HCT116 (cell line): ENCODE measurements at regions not wholly inside any gene's neighbourhood (a gene's known extent, or its start where the extent isn't known, plus 50 kb on each side); places are given as distances from the start of the nearest gene placed in this dataset.

Experiments used
- ATF3 ChIP-seq: IDR thresholded peaks from 2 replicates; pipeline ENCODE4 v1.6.1; 2012
- CTCF ChIP-seq, 3 experiments: fragments of 200-600 bp in 1 of 3; sonication (generic) in 1 of 3; IDR thresholded peaks in 2 of 3; conservative IDR thresholded peaks in 1 of 3; 2 replicates each; pipeline ENCODE4 v1.5.1; 2012 to 2017; ENCODE audit warnings: low read depth in 2 of 3, low read length in 2 of 3, antibody characterized with exemption in 1 of 3, borderline replicate concordance in 1 of 3, control low read depth in 1 of 3, mild to moderate bottlenecking in 1 of 3, mixed read lengths in 1 of 3, mixed run types in 1 of 3, moderate library complexity in 1 of 3; ENCODE audit not compliant: insufficient read depth in 1 of 3
- EGR1 ChIP-seq: IDR thresholded peaks from 2 replicates; pipeline ENCODE4 v1.6.1; 2012; ENCODE audit warnings: low read depth
- EZH2 ChIP-seq: fragments of 200-600 bp; sonication (generic); IDR thresholded peaks from 2 replicates; pipeline ENCODE4 v1.6.1; 2017; ENCODE audit warnings: antibody characterized with exemption, mixed run types
- EZH2phosphoT487 ChIP-seq: fragments of 200-600 bp; IDR thresholded peaks from 2 replicates; pipeline ENCODE4 v1.6.1; 2018; ENCODE audit warnings: antibody characterized with exemption, borderline replicate concordance
- JUND ChIP-seq: IDR thresholded peaks from 2 replicates; pipeline ENCODE4 v1.6.1; 2012
- MAX ChIP-seq: IDR thresholded peaks from 2 replicates; pipeline ENCODE4 v1.6.1; 2012
- POLR2A ChIP-seq: IDR thresholded peaks from 2 replicates; pipeline ENCODE4 v1.7.0; 2011; ENCODE audit warnings: borderline replicate concordance; ENCODE audit not compliant: insufficient read depth, insufficient read length; ENCODE audit errors: extremely low read depth
- POLR2AphosphoS5 ChIP-seq: IDR thresholded peaks from 2 replicates; pipeline ENCODE4 v1.6.1; 2011; ENCODE audit warnings: mild to moderate bottlenecking, low read depth, low read length, moderate library complexity
- SRF ChIP-seq: IDR thresholded peaks from 2 replicates; pipeline ENCODE4 v1.6.1; 2012; ENCODE audit warnings: low read depth
- YY1 ChIP-seq: IDR thresholded peaks from 2 replicates; pipeline ENCODE4 v1.6.1; 2011; ENCODE audit warnings: low read length, low read depth, moderate library complexity, mild to moderate bottlenecking; ENCODE audit not compliant: insufficient replicate concordance; ENCODE audit errors: extremely low read depth
- ZFX ChIP-seq: fragments of 450-650 bp; IDR thresholded peaks from 2 replicates; pipeline ENCODE4 v1.6.1; 2017
- ZNF274 ChIP-seq: fragments of 200-500 bp; sonication (Bioruptor generic); IDR thresholded peaks from 2 replicates; pipeline ENCODE4 v1.6.1; 2014; ENCODE audit warnings: mild to moderate bottlenecking, low read depth, low read length, inconsistent platforms
- TF ChIP-seq, protein P1 (sequence below): IDR thresholded peaks from 2 replicates; pipeline ENCODE4 v1.6.1; 2012; ENCODE audit warnings: low read depth

GRCh38 chr4:45283352-45283751 lies 557.0 kb upstream of the GNPDA2 start:
- no peak for TF ChIP-seq POLR2A
- no peak for TF ChIP-seq POLR2AphosphoS5
- no peak for TF ChIP-seq MAX
- TF ChIP-seq CTCF (IDR thresholded peaks at IDR 0.05 in 2 of 3, conservative IDR thresholded peaks at IDR 0.05 in 1 of 3; ENCODE audit: borderline replicate concordance in 1 of 3, insufficient read depth in 1 of 3, low read depth in 2 of 3, low read length in 2 of 3) = no peak
- no peak for TF ChIP-seq JUND
- TF ChIP-seq EZH2 = no peak
- TF ChIP-seq YY1 = no peak
- TF ChIP-seq EGR1 = no peak
- TF ChIP-seq EZH2phosphoT487 = no peak
- no peak for TF ChIP-seq SRF
- TF ChIP-seq, protein P1, sequence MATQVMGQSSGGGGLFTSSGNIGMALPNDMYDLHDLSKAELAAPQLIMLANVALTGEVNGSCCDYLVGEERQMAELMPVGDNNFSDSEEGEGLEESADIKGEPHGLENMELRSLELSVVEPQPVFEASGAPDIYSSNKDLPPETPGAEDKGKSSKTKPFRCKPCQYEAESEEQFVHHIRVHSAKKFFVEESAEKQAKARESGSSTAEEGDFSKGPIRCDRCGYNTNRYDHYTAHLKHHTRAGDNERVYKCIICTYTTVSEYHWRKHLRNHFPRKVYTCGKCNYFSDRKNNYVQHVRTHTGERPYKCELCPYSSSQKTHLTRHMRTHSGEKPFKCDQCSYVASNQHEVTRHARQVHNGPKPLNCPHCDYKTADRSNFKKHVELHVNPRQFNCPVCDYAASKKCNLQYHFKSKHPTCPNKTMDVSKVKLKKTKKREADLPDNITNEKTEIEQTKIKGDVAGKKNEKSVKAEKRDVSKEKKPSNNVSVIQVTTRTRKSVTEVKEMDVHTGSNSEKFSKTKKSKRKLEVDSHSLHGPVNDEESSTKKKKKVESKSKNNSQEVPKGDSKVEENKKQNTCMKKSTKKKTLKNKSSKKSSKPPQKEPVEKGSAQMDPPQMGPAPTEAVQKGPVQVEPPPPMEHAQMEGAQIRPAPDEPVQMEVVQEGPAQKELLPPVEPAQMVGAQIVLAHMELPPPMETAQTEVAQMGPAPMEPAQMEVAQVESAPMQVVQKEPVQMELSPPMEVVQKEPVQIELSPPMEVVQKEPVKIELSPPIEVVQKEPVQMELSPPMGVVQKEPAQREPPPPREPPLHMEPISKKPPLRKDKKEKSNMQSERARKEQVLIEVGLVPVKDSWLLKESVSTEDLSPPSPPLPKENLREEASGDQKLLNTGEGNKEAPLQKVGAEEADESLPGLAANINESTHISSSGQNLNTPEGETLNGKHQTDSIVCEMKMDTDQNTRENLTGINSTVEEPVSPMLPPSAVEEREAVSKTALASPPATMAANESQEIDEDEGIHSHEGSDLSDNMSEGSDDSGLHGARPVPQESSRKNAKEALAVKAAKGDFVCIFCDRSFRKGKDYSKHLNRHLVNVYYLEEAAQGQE = no peak
- TF ChIP-seq ATF3 = no peak
- no peak for TF ChIP-seq ZNF274
- TF ChIP-seq ZFX = no peak
